Endothelial cell of umbilical vein (primary cell): ENCODE measurements at regions not wholly inside any gene's neighbourhood (a gene's known extent, or its start where the extent isn't known, plus 50 kb on each side); places are given as distances from the start of the nearest gene placed in this dataset.

ENCODE experiments used
- EZH2 ChIP-seq: IDR thresholded peaks from 2 replicates; pipeline ENCODE4 v1.6.1; 2012; ENCODE audit warnings: borderline replicate concordance, low read depth, mild to moderate bottlenecking, moderate library complexity, low read length, inconsistent platforms; ENCODE audit not compliant: severe bottlenecking
- POLR2AphosphoS5 ChIP-seq: IDR thresholded peaks from 2 replicates; pipeline ENCODE4 v1.6.1; 2012; ENCODE audit warnings: low read depth, mild to moderate bottlenecking, control low read depth, low read length, moderate library complexity; ENCODE audit not compliant: insufficient read depth
- TF ChIP-seq, protein P1 (sequence below), 2 donors: IDR thresholded peaks; 1 replicate in 1 of 2; 2 replicates in 1 of 2; pipeline ENCODE4 v1.5.1; 2011; ENCODE audit warnings: low read length in 2 of 2, mild to moderate bottlenecking in 2 of 2, moderate library complexity in 2 of 2, control low read depth in 1 of 2, inconsistent platforms in 1 of 2, low read depth in 1 of 2; ENCODE audit not compliant: insufficient read depth in 1 of 2; ENCODE audit errors: extremely low read depth in 1 of 2

DNA sequence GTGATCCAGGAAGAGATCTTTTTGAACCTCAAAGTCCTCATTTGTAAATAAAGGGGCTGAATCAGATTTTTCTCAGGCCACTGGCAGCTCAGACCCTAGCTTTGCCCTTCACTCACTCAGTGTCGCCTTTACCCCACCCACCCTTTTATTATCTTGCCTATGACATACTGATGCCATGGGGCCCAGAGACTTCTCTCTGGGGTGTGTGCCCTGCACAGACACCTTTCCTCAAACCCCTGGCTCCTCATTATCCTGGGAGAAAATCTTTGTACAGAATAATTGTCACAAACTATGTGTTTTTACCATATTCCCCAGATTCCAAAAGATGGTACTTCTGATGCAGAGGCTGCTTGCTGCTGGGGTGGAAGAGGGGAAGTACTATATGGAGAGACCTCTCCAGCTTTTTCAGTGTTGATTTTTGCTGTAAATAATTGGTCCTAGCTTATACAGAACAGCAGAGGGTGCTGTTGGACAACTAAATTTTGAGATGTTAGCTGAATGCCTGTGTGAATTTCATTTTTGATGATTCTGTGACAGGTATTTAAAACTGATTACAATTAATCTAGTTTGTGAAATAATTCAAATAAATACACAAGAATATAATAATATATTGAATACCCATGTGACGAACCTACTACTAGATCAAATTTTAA, 53.9 kb upstream of the DCD start:
- TF ChIP-seq EZH2 (no peak), POLR2AphosphoS5 (no peak)
- TF ChIP-seq, protein P1, sequence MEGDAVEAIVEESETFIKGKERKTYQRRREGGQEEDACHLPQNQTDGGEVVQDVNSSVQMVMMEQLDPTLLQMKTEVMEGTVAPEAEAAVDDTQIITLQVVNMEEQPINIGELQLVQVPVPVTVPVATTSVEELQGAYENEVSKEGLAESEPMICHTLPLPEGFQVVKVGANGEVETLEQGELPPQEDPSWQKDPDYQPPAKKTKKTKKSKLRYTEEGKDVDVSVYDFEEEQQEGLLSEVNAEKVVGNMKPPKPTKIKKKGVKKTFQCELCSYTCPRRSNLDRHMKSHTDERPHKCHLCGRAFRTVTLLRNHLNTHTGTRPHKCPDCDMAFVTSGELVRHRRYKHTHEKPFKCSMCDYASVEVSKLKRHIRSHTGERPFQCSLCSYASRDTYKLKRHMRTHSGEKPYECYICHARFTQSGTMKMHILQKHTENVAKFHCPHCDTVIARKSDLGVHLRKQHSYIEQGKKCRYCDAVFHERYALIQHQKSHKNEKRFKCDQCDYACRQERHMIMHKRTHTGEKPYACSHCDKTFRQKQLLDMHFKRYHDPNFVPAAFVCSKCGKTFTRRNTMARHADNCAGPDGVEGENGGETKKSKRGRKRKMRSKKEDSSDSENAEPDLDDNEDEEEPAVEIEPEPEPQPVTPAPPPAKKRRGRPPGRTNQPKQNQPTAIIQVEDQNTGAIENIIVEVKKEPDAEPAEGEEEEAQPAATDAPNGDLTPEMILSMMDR (IDR thresholded peaks at IDR 0.05; ENCODE audit: extremely low read depth in 1 of 2, insufficient read depth in 1 of 2, low read depth in 1 of 2, low read length in 2 of 2), result peak; percentile 41 to 46
